Lower lobe of right lung (tissue), 2 donors: ENCODE measurements at regions not wholly inside any gene's neighbourhood (a gene's known extent, or its start where the extent isn't known, plus 50 kb on each side); places are given as distances from the start of the nearest gene placed in this dataset.

Experiments used
- ATAC-seq, 2 donors: fragments of 200-7000 bp; cut with Tn5 transposase; one replicate each; pipeline ENCODE4 v1.9.1; 2020 to 2022; ENCODE audit warnings: mild to moderate bottlenecking in 2 of 2, moderate library complexity in 2 of 2
- DNase-seq: peaks from one replicate; pipeline ENCODE4 v3.0.0-alpha.2; 2020
- H3K27ac ChIP-seq: fragments of 200-600 bp; one replicate; pipeline ENCODE4 v1.8.0; 2022
- H3K27me3 ChIP-seq: fragments of 200-600 bp; one replicate; pipeline ENCODE4 v1.8.0; 2022; ENCODE audit warnings: low read depth
- H3K36me3 ChIP-seq: fragments of 200-600 bp; one replicate; pipeline ENCODE4 v1.8.0; 2022; ENCODE audit warnings: mild to moderate bottlenecking
- H3K4me1 ChIP-seq: fragments of 200-600 bp; one replicate; pipeline ENCODE4 v1.8.0; 2022
- H3K4me3 ChIP-seq: fragments of 200-600 bp; one replicate; pipeline ENCODE4 v1.8.0; 2022; ENCODE audit warnings: mild to moderate bottlenecking
- H3K9me3 ChIP-seq: fragments of 200-600 bp; one replicate; pipeline ENCODE4 v1.8.0; 2022
- CTCF ChIP-seq: fragments of 200-600 bp; IDR thresholded peaks from one replicate; pipeline ENCODE4 v1.8.0; 2022; ENCODE audit warnings: antibody characterized with exemption, mild to moderate bottlenecking
- intact Hi-C: fragments of 100-400 bp; cut with DNase I; formaldehyde crosslinking; loops from one replicate; pipeline ENCODE4 v1.11.0; 2022
- donor health status: DM: no; HTN: yes; CAD: no; lungs with severe emphysema.

DNA sequence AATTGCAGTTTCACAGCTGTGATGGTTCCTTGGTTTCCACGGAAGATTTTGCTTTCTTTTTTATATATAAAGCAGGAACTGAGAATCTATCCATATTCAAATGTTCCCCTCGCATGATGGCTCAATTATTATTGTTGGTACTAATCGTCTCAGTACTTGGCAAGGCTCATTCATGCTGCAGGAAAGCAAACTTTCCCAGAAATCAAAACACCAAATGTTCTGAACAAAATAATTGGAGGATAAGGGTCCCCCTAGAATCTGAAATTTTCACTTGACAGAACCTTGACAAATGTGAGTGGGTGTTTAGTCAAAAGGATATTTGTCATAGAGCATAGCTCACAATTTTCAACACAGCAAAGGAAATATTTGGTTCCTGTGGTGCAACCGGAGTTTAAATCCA lies 1598.6 kb upstream of the PCDH7 start:
- DNase-seq = no peak
- no peaks in the 10 kb centered on the region for H3K4me1 ChIP-seq
- ATAC-seq = no peak
- H3K27ac ChIP-seq = no peak overlapping the region
- no peaks in the 10 kb centered on the region for H3K27me3 ChIP-seq
- no peak overlapping the region for H3K4me3 ChIP-seq
- no peaks in the 10 kb centered on the region for H3K9me3 ChIP-seq
- intact Hi-C loops = no loop called here
- TF ChIP-seq CTCF = no peak
- H3K36me3 ChIP-seq = no peaks in the 10 kb centered on the region

DNA sequence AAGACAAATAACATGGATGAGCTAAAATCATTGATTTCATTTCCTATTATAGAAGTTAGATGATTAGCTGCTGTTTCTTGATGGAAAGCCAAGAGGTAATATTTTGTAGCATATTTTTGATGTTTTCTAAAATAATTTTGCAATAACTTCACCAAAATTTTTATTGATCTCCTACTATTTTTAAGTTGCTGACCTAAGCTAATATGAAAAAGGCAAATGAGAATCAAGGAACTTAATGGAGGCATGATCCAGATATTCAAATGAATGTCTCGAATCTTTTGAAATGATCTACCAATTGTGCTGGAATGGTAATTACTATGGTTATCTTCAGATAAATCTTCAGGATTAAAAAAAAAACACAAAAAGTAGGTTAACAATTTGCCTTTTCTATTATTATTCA lies 1591.4 kb upstream of the PCDH7 start:
- TF ChIP-seq CTCF = no peak
- no peak for DNase-seq
- H3K4me1 ChIP-seq = no peaks in the 10 kb centered on the region
- no peaks in the 10 kb centered on the region for H3K36me3 ChIP-seq
- ATAC-seq = no peak
- H3K4me3 ChIP-seq = no peak overlapping the region
- H3K27ac ChIP-seq = no peak overlapping the region
- intact Hi-C loops = no loop called here
- no peaks in the 10 kb centered on the region for H3K9me3 ChIP-seq
- no peaks in the 10 kb centered on the region for H3K27me3 ChIP-seq

GRCh38 chr4:29131304-29131703 lies 1588.9 kb upstream of the PCDH7 start:
- intact Hi-C loops = no loop called here
- no peak for TF ChIP-seq CTCF
- no peak overlapping the region for H3K4me3 ChIP-seq

DNA sequence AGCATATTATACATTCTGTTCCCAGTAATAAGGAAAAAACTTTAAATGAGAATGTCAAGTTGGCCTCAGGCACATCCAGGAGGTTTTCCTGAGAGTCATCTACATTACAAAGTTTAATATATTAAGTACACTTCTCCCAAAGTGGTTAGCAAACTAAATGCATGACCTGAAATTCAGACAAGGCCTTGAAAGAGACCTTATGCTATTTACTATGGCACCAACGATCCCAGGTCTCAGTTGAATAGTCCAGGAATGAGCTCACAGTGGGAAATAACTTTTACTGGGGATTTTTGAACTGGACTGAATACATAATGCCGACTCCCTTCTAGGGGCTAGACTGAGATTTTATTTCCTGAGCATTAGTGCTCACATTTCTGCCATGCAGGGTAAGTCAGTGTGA lies 1577.5 kb upstream of the PCDH7 start:
- DNase-seq (no peak), ATAC-seq (no peak)
- no peaks in the 10 kb centered on the region for H3K9me3 ChIP-seq
- no peaks in the 10 kb centered on the region for H3K27me3 ChIP-seq
- no peak overlapping the region for H3K4me3 ChIP-seq
- intact Hi-C loops = no loop called here
- H3K27ac ChIP-seq = no peak overlapping the region
- H3K4me1 ChIP-seq = no peaks in the 10 kb centered on the region
- no peaks in the 10 kb centered on the region for H3K36me3 ChIP-seq
- no peak for TF ChIP-seq CTCF

More at GRCh38 chr4:29131304-29131703, 1588.9 kb upstream of the PCDH7 start:
- no peaks in the 10 kb centered on the region for H3K36me3 ChIP-seq
- H3K27me3 ChIP-seq = no peaks in the 10 kb centered on the region
- ATAC-seq = no peak
- no peak overlapping the region for H3K27ac ChIP-seq
- no peak for DNase-seq
- H3K9me3 ChIP-seq = no peaks in the 10 kb centered on the region
- H3K4me1 ChIP-seq = no peaks in the 10 kb centered on the region

DNA sequence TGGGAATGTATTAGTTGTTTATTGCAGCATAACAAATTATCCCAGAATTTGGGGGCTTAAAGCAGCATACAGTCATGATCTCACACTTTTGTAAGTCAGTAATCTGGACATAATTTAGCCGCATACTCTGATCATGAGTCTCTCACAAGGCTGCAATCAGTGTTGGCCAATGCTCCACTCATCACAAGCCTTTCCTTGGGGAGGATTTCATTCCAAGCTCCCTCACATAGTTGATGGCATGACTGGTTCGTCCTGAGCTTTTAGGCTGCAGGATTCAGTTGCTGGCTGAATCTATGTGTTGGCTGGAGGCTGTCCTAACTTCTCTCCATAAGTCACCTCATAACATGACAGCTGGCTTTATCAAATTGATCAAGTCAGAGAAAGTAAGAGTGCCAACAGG lies 1568.6 kb upstream of the PCDH7 start:
- no peak for TF ChIP-seq CTCF

DNA sequence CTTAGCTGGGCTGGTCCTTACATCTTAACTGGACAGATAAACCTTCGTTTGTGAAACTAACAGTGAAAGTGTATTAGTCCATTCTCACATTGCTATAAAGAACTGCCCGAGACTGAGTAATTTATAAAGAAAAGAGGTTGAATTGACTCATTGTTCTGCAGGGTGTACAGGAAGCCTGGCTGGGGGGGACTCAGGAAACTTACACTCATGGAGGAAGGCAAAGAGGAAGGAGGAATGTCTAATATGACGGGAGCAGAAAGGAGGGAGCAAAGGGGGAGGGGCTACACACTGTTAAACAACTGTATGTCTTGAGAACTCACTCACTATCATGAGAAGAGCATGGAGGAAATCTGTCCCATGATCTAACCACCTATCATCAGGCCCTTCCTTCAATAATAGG lies 1566.5 kb upstream of the PCDH7 start:
- Histone ChIP-seq H3K9me3 (no peaks in the 10 kb centered on the region), H3K27ac (no peak overlapping the region), H3K27me3 (no peaks in the 10 kb centered on the region), H3K4me1 (no peaks in the 10 kb centered on the region), H3K4me3 (no peak overlapping the region), H3K36me3 (no peaks in the 10 kb centered on the region)
- no peak for TF ChIP-seq CTCF
- intact Hi-C loops = no loop called here
- DNase-seq (no peak), ATAC-seq (no peak)

More for the DNA sequence above, 1568.6 kb upstream of the PCDH7 start:
- no peaks in the 10 kb centered on the region for H3K4me1 ChIP-seq
- intact Hi-C loops = no loop called here
- H3K9me3 ChIP-seq = no peaks in the 10 kb centered on the region
- no peak overlapping the region for H3K27ac ChIP-seq
- ATAC-seq (no peak), DNase-seq (no peak)
- no peaks in the 10 kb centered on the region for H3K36me3 ChIP-seq
- H3K27me3 ChIP-seq = no peaks in the 10 kb centered on the region
- no peak overlapping the region for H3K4me3 ChIP-seq
